Fibroblast of mammary gland (primary cell): ENCODE measurements at regions not wholly inside any gene's neighbourhood (a gene's known extent, or its start where the extent isn't known, plus 50 kb on each side); places are given as distances from the start of the nearest gene placed in this dataset.

Experiments used
- DNase-seq: peaks from one replicate; pipeline ENCODE4 v3.0.0-alpha.2; 2010; ENCODE audit warnings: low read depth
- H3K4me3 ChIP-seq: 2 replicates; pipeline ENCODE4 v1.5.1; 2011; ENCODE audit warnings: low read depth, mild to moderate bottlenecking, low read length, moderate library complexity; ENCODE audit not compliant: control insufficient read depth
- CTCF ChIP-seq: conservative IDR thresholded peaks from 2 replicates; pipeline ENCODE4 v1.5.1; 2011; ENCODE audit warnings: low read depth, low read length, inconsistent platforms; ENCODE audit not compliant: control insufficient read depth, insufficient read depth

GRCh38 chr16:79501446-79501845 lies 99.1 kb downstream of the MAF start:
- no peak for TF ChIP-seq CTCF

GRCh38 chr16:79500866-79501265 lies 99.7 kb downstream of the MAF start:
- no peak overlapping the region for H3K4me3 ChIP-seq
- DNase-seq = no peak
- no peak for TF ChIP-seq CTCF

More at GRCh38 chr16:79501446-79501845, 99.1 kb downstream of the MAF start:
- no peak for DNase-seq
- no peak overlapping the region for H3K4me3 ChIP-seq

- no peak for DNase-seq
- no peak for TF ChIP-seq CTCF
- H3K4me3 ChIP-seq = no peak overlapping the region
These were observed 100.3 kb downstream of the MAF start for GRCh38 chr16:79500286-79500685.

- TF ChIP-seq CTCF = no peak
These were observed 101.6 kb downstream of the MAF start for GRCh38 chr16:79498928-79499327.

GRCh38 chr16:79497606-79498350 lies 102.8 kb downstream of the MAF start:
- no peak overlapping the region for H3K4me3 ChIP-seq
- TF ChIP-seq CTCF = no peak
- DNase-seq = no peak

More at GRCh38 chr16:79498928-79499327, 101.6 kb downstream of the MAF start:
- no peak overlapping the region for H3K4me3 ChIP-seq
- no peak for DNase-seq

- DNase-seq = no peak
- no peak overlapping the region for H3K4me3 ChIP-seq
- no peak for TF ChIP-seq CTCF
These were observed 106.6 kb downstream of the MAF start for GRCh38 chr16:79493911-79494310.
